Stimulated activated CD4-positive, alpha-beta T cell treated with anti-CD3 and anti-CD28 coated beads, Interleukin-12 subunit alpha, Interleukin-12 subunit beta, amount 100 ng/mL, for 24 hours (primary cell): ENCODE measurements at regions not wholly inside any gene's neighbourhood (a gene's known extent, or its start where the extent isn't known, plus 50 kb on each side); places are given as distances from the start of the nearest gene placed in this dataset.

Experiments
- DNase-seq, 2 experiments: peaks; one replicate each; pipeline ENCODE4 v3.0.0-alpha.2; 2020; ENCODE audit warnings: low read depth in 2 of 2

- DNase-seq: no peak
Measured at GRCh38 chr1:221919743-221920142, 177.9 kb upstream of the DUSP10 start.

- no peak for DNase-seq
Measured at GRCh38 chr1:221919341-221919740, 177.5 kb upstream of the DUSP10 start.

- DNase-seq: no peak
Measured at GRCh38 chr1:221916176-221916575, 174.3 kb upstream of the DUSP10 start.

GRCh38 chr1:221915764-221916163 is 173.9 kb upstream of the DUSP10 start:
- DNase-seq: no peak

- no peak for DNase-seq
Measured at GRCh38 chr1:221913351-221913892, 171.5 kb upstream of the DUSP10 start.

GRCh38 chr1:221912230-221912629 is 170.3 kb upstream of the DUSP10 start:
- DNase-seq: no peak

GRCh38 chr1:221911714-221912113 is 169.8 kb upstream of the DUSP10 start:
- DNase-seq: no peak

GRCh38 chr1:221910222-221910621 is 168.3 kb upstream of the DUSP10 start:
- no peak for DNase-seq

- DNase-seq: no peak
Measured at GRCh38 chr1:221908573-221908972, 166.7 kb upstream of the DUSP10 start.

GRCh38 chr1:221907166-221907932 is 165.5 kb upstream of the DUSP10 start:
- DNase-seq: no peak

GRCh38 chr1:221905802-221906201 is 163.9 kb upstream of the DUSP10 start:
- DNase-seq: no peak

- no peak for DNase-seq
Measured at GRCh38 chr1:221904319-221904718, 162.4 kb upstream of the DUSP10 start.

GRCh38 chr1:221903594-221903993 is 161.7 kb upstream of the DUSP10 start:
- DNase-seq: no peak

GRCh38 chr1:221902961-221903360 is 161.1 kb upstream of the DUSP10 start:
- no peak for DNase-seq

GRCh38 chr1:221900678-221901077 is 158.8 kb upstream of the DUSP10 start:
- no peak for DNase-seq

- DNase-seq: no peak
Measured at GRCh38 chr1:221897321-221897721, 155.4 kb upstream of the DUSP10 start.

- no peak for DNase-seq
Measured at GRCh38 chr1:221892301-221892830, 150.5 kb upstream of the DUSP10 start.

- no peak for DNase-seq
Measured at GRCh38 chr1:221891708-221892107, 149.8 kb upstream of the DUSP10 start.

GRCh38 chr1:221888801-221889200 is 146.9 kb upstream of the DUSP10 start:
- DNase-seq: no peak

GRCh38 chr1:221888218-221888617 is 146.3 kb upstream of the DUSP10 start:
- DNase-seq: no peak

GRCh38 chr1:221887758-221888157 is 145.9 kb upstream of the DUSP10 start:
- no peak for DNase-seq

GRCh38 chr1:221887415-221887746 is 145.5 kb upstream of the DUSP10 start:
- DNase-seq: no peak

GRCh38 chr1:221886743-221887414 is 145.0 kb upstream of the DUSP10 start:
- no peak for DNase-seq
